GM12878 (cell line): ENCODE measurements at regions not wholly inside any gene's neighbourhood (a gene's known extent, or its start where the extent isn't known, plus 50 kb on each side); places are given as distances from the start of the nearest gene placed in this dataset.

Experiments used
- CTCF ChIP-seq, 3 experiments: IDR thresholded peaks in 2 of 3; conservative IDR thresholded peaks in 1 of 3; 2 replicates each; pipeline ENCODE4 v1.5.1; 2011; ENCODE audit warnings: low read depth in 3 of 3, low read length in 3 of 3, mild to moderate bottlenecking in 3 of 3, control low read depth in 2 of 3, moderate library complexity in 2 of 3, inconsistent platforms in 1 of 3, mixed read lengths in 1 of 3; ENCODE audit not compliant: control insufficient read depth in 2 of 3, insufficient read depth in 1 of 3; ENCODE audit errors: extremely low read depth in 1 of 3
- EP300 ChIP-seq, 2 experiments: fragments of 150-350 bp in 1 of 2; IDR thresholded peaks; 2 replicates each; pipeline ENCODE4 v1.6.1; 2011 to 2012; ENCODE audit warnings: low read depth in 2 of 2, low read length in 2 of 2, borderline replicate concordance in 1 of 2, improper control_type of control experiment in 1 of 2, inconsistent platforms in 1 of 2; ENCODE audit not compliant: control insufficient read depth in 1 of 2
- POLR2A ChIP-seq: IDR thresholded peaks from 2 replicates; pipeline ENCODE4 v1.6.1; 2011; ENCODE audit warnings: low read depth, mild to moderate bottlenecking, low read length
- SIN3A ChIP-seq: IDR thresholded peaks from 2 replicates; pipeline ENCODE4 v1.6.1; 2012; ENCODE audit warnings: low read depth, low read length, improper control_type of control experiment
- TF ChIP-seq, protein P1 (sequence below): IDR thresholded peaks from 2 replicates; pipeline ENCODE4 v1.6.1; 2012; ENCODE audit warnings: mild to moderate bottlenecking, low read depth, low read length

DNA sequence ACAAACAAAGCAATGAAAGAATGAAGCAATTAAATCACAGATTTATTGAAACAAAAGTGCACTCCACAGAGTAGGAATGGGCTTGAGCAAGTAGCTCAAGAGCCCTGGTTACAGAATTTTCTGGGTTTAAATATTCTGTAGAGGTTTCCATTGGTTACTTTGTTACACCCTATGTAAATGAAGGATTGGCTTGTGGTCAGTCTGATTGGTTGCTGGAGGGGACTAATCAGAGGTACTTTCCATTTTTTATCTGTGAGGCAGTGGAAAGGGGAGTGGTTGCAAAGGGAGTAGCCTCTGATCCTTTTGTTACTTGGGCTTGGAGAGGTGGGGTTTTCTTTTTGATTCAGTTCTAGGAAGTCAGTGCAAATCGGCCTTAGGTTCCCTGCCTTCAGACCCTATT lies 253.3 kb downstream of the ARL6IP6 start:
- TF ChIP-seq, protein P1, sequence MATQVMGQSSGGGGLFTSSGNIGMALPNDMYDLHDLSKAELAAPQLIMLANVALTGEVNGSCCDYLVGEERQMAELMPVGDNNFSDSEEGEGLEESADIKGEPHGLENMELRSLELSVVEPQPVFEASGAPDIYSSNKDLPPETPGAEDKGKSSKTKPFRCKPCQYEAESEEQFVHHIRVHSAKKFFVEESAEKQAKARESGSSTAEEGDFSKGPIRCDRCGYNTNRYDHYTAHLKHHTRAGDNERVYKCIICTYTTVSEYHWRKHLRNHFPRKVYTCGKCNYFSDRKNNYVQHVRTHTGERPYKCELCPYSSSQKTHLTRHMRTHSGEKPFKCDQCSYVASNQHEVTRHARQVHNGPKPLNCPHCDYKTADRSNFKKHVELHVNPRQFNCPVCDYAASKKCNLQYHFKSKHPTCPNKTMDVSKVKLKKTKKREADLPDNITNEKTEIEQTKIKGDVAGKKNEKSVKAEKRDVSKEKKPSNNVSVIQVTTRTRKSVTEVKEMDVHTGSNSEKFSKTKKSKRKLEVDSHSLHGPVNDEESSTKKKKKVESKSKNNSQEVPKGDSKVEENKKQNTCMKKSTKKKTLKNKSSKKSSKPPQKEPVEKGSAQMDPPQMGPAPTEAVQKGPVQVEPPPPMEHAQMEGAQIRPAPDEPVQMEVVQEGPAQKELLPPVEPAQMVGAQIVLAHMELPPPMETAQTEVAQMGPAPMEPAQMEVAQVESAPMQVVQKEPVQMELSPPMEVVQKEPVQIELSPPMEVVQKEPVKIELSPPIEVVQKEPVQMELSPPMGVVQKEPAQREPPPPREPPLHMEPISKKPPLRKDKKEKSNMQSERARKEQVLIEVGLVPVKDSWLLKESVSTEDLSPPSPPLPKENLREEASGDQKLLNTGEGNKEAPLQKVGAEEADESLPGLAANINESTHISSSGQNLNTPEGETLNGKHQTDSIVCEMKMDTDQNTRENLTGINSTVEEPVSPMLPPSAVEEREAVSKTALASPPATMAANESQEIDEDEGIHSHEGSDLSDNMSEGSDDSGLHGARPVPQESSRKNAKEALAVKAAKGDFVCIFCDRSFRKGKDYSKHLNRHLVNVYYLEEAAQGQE = no peak
- no peak for TF ChIP-seq CTCF (IDR thresholded peaks at IDR 0.05 in 2 of 3, conservative IDR thresholded peaks at IDR 0.05 in 1 of 3; ENCODE audit: control insufficient read depth in 2 of 3, extremely low read depth in 1 of 3, insufficient read depth in 1 of 3, low read depth in 3 of 3, low read length in 3 of 3)
- TF ChIP-seq EP300 (IDR thresholded peaks at IDR 0.05; ENCODE audit: borderline replicate concordance in 1 of 2, control insufficient read depth in 1 of 2, low read depth in 2 of 2, low read length in 2 of 2) = no peak
- TF ChIP-seq POLR2A = no peak
- TF ChIP-seq SIN3A = no peak
